AG09309 (cell line): ENCODE measurements at regions not wholly inside any gene's neighbourhood (a gene's known extent, or its start where the extent isn't known, plus 50 kb on each side); places are given as distances from the start of the nearest gene placed in this dataset.

Experiments
- DNase-seq: peaks from one replicate; pipeline ENCODE4 v3.0.0-alpha.2; 2010; ENCODE audit warnings: low read depth
- H3K4me3 ChIP-seq: 2 replicates; pipeline ENCODE4 v1.5.1; 2011; ENCODE audit warnings: mild to moderate bottlenecking, low read depth, low read length, moderate library complexity; ENCODE audit not compliant: control insufficient read depth
- CTCF ChIP-seq: IDR thresholded peaks from 2 replicates; pipeline ENCODE4 v1.5.1; 2011; ENCODE audit warnings: mild to moderate bottlenecking, low read depth, low read length, inconsistent platforms; ENCODE audit not compliant: insufficient read depth, control insufficient read depth; ENCODE audit errors: missing control alignments

DNA sequence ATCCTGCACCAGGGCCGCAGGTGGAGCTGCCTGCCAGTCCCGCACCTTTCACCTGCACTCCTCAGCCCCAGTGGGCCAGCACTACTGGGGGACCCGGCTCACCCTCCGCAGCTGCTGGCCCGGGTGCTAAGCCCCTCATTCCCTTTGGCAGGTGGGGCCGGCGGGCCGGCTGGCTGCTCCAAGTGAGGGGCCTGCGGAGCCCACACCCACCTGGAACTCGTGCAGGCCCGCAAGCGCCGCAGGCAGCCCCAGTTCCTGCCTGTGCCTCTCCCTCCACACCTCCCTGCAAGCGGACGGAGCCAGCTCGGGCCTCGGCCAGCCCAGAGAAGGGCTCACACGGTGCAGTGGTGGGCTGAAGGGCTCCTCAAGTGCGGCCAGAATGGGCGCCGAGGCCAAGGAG, 199.0 kb upstream of the HS3ST5 start:
- DNase-seq: no peak
- TF ChIP-seq CTCF: no peak
- H3K4me3 ChIP-seq: no peak overlapping the region

DNA sequence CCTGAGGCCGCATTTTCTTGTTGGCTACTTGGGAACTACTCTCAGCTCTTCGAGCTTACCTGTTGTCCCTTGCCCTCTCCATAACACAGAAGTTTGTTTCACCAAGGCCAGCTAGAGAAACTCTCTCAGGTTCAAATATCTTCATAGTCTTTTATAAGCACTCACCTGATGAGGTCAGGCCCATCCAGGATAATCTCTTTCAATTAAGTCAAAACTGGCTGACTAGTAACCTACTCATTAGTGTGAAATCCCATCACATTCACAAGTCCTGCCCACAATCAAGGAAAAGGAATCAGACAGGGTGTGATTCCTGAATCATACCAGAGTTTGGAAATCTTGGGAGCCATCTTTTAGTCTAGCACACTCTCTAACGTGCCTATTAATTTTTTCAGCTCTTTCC, 195.2 kb upstream of the HS3ST5 start:
- no peak overlapping the region for H3K4me3 ChIP-seq
- no peak for TF ChIP-seq CTCF
- no peak for DNase-seq

- DNase-seq: no peak
- no peak for TF ChIP-seq CTCF
- no peak overlapping the region for H3K4me3 ChIP-seq
These were observed 192.0 kb upstream of the HS3ST5 start for GRCh38 chr6:114534813-114535212.

GRCh38 chr6:114524081-114524480, 181.3 kb upstream of the HS3ST5 start:
- no peak overlapping the region for H3K4me3 ChIP-seq
- no peak for TF ChIP-seq CTCF
- DNase-seq: no peak

- TF ChIP-seq CTCF: no peak
- H3K4me3 ChIP-seq: no peak overlapping the region
- DNase-seq: no peak
These were observed 180.7 kb upstream of the HS3ST5 start for GRCh38 chr6:114523508-114523907.

- no peak for DNase-seq
- TF ChIP-seq CTCF: no peak
- no peak overlapping the region for H3K4me3 ChIP-seq
These were observed 179.1 kb upstream of the HS3ST5 start for GRCh38 chr6:114521926-114522325.

DNA sequence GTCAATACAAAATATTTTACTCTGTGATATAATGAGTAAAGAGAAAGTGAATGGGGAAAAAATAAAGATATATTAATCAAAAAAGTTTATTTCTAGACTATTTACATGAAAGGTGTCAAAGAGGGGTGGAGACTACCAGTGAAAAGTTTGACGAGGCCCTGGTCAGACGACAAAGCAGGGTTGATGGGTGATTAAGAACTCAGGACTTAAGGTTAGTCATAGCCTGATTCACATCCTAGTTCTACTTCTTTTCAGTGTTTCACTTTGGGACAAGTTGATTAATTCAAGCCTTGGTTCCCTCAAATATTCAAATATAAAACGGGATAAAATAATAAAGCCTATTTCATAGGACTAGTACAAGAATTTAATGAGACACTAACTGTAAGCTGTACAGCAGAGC, 178.2 kb upstream of the HS3ST5 start:
- TF ChIP-seq CTCF: no peak

More for the DNA sequence above, 178.2 kb upstream of the HS3ST5 start:
- no peak overlapping the region for H3K4me3 ChIP-seq
- no peak for DNase-seq
